H1 (cell line): ENCODE measurements at regions not wholly inside any gene's neighbourhood (a gene's known extent, or its start where the extent isn't known, plus 50 kb on each side); places are given as distances from the start of the nearest gene placed in this dataset.

ENCODE experiments used
- ATF2 ChIP-seq: IDR thresholded peaks from 2 replicates; pipeline ENCODE4 v1.6.1; 2012; ENCODE audit warnings: low read length, inconsistent platforms
- CTCF ChIP-seq, 3 experiments: IDR thresholded peaks; 1 replicate in 2 of 3; 2 replicates in 1 of 3; pipeline versions ENCODE4 v1.5.1 to v1.6.1; 2011; ENCODE audit warnings: low read length in 3 of 3, mild to moderate bottlenecking in 3 of 3, inconsistent platforms in 2 of 3, low read depth in 1 of 3, moderate library complexity in 1 of 3; ENCODE audit not compliant: insufficient read depth in 1 of 3; ENCODE audit errors: control extremely low read depth in 1 of 3
- SUZ12 ChIP-seq: fragments of 200-600 bp; sonication (generic); IDR thresholded peaks from 2 replicates; pipeline ENCODE4 v1.6.1; 2012; ENCODE audit warnings: mild to moderate bottlenecking, inconsistent platforms, low read length, moderate library complexity, mixed read lengths
- TEAD4 ChIP-seq: IDR thresholded peaks from 2 replicates; pipeline ENCODE4 v1.6.1; 2012; ENCODE audit warnings: low read depth, low read length, inconsistent platforms, mixed read lengths

- TF ChIP-seq CTCF (IDR thresholded peaks at IDR 0.05; ENCODE audit: control extremely low read depth in 1 of 3, insufficient read depth in 1 of 3, low read depth in 1 of 3, low read length in 3 of 3) (no peak), ATF2 (no peak), TEAD4 (no peak), SUZ12 (no peak)
These were observed 384.4 kb upstream of the IRAK1BP1 start (continued) for GRCh38 chr6:78482801-78483552.
